NAMALWA (cell line): ENCODE measurements at regions not wholly inside any gene's neighbourhood (a gene's known extent, or its start where the extent isn't known, plus 50 kb on each side); places are given as distances from the start of the nearest gene placed in this dataset.
"Not testable (repeated sequence)": the region's sequence is repeated elsewhere in the genome, so short reads cannot be mapped to it uniquely, and the experiment has no call there.

Source experiments
- DNase-seq: peaks from one replicate; pipeline ENCODE4 v3.0.0-alpha.2; 2015; ENCODE audit warnings: low spot score

GRCh38 chr1:164440232-164440631, 118.8 kb upstream of the PBX1 start:
- DNase-seq = peak; percentile 9

GRCh38 chr1:164443166-164443565, 115.8 kb upstream of the PBX1 start:
- no peak for DNase-seq

GRCh38 chr1:164443836-164444235, 115.1 kb upstream of the PBX1 start:
- no peak for DNase-seq

GRCh38 chr1:164446020-164446419, 113.0 kb upstream of the PBX1 start:
- DNase-seq = no peak

- no peak for DNase-seq
Observed at GRCh38 chr1:164452549-164452948, 106.4 kb upstream of the PBX1 start.

- DNase-seq = no peak
Observed at GRCh38 chr1:164456272-164456671, 102.7 kb upstream of the PBX1 start.

GRCh38 chr1:164459176-164459575, 99.8 kb upstream of the PBX1 start:
- DNase-seq = not testable (repeated sequence)

GRCh38 chr1:164466001-164466421, 93.0 kb upstream of the PBX1 start:
- no peak for DNase-seq

- no peak for DNase-seq
Observed at GRCh38 chr1:164466429-164466828, 92.6 kb upstream of the PBX1 start.

GRCh38 chr1:164470996-164471395, 88.0 kb upstream of the PBX1 start:
- no peak for DNase-seq

- no peak for DNase-seq
Observed at GRCh38 chr1:164472841-164473240, 86.1 kb upstream of the PBX1 start.

- no peak for DNase-seq
Observed at GRCh38 chr1:164473544-164473943, 85.4 kb upstream of the PBX1 start.

GRCh38 chr1:164475834-164476233, 83.2 kb upstream of the PBX1 start:
- DNase-seq = no peak

GRCh38 chr1:164477343-164477742, 81.6 kb upstream of the PBX1 start:
- DNase-seq = no peak

- no peak for DNase-seq
Observed at GRCh38 chr1:164479242-164479641, 79.7 kb upstream of the PBX1 start.

- DNase-seq = no peak
Observed at GRCh38 chr1:164480285-164480907, 78.6 kb upstream of the PBX1 start.

GRCh38 chr1:164495905-164496304, 63.1 kb upstream of the PBX1 start:
- DNase-seq = no peak

GRCh38 chr1:164498792-164499191, 60.2 kb upstream of the PBX1 start:
- no peak for DNase-seq

- DNase-seq = no peak
Observed at GRCh38 chr1:164504749-164505148, 54.2 kb upstream of the PBX1 start.
